Lung (tissue), 11 donors: ENCODE measurements at regions not wholly inside any gene's neighbourhood (a gene's known extent, or its start where the extent isn't known, plus 50 kb on each side); places are given as distances from the start of the nearest gene placed in this dataset.

Source experiments
- ATAC-seq: fragments of 200-7000 bp; cut with Tn5 transposase; one replicate; pipeline ENCODE4 v1.9.1; 2020; ENCODE audit warnings: moderate number of reproducible peaks; ENCODE audit not compliant: insufficient read depth, low FRiP score
- DNase-seq, 3 donors: peaks; one replicate each; pipeline ENCODE4 v3.0.0-alpha.2; 2013 to 2017
- H3K27ac ChIP-seq, 2 donors: one replicate each; pipeline ENCODE4 v1.5.1; 2013; ENCODE audit warnings: mild to moderate bottlenecking in 2 of 2, moderate library complexity in 2 of 2, control low read depth in 1 of 2, inconsistent platforms in 1 of 2, low read depth in 1 of 2, low read length in 1 of 2
- H3K27me3 ChIP-seq, 3 donors: one replicate each; pipeline ENCODE4 v1.5.1; 2013; ENCODE audit warnings: low read length in 2 of 3; ENCODE audit not compliant: control insufficient read depth in 3 of 3, insufficient read depth in 3 of 3
- H3K36me3 ChIP-seq, 4 donors: one replicate each; pipeline ENCODE4 v1.5.1; 2013; ENCODE audit warnings: low read length in 4 of 4, mild to moderate bottlenecking in 1 of 4, moderate library complexity in 1 of 4; ENCODE audit not compliant: control insufficient read depth in 4 of 4, insufficient read depth in 4 of 4
- H3K4me1 ChIP-seq, 5 donors: one replicate each; pipeline ENCODE4 v1.5.1; 2013; ENCODE audit warnings: low read length in 5 of 5, mild to moderate bottlenecking in 2 of 5, moderate library complexity in 1 of 5; ENCODE audit not compliant: control insufficient read depth in 5 of 5, insufficient read depth in 5 of 5
- H3K4me3 ChIP-seq: one replicate; pipeline ENCODE4 v1.5.1; 2013; ENCODE audit warnings: mild to moderate bottlenecking, control low read depth, moderate library complexity
- H3K9ac ChIP-seq, 2 donors: one replicate each; pipeline ENCODE4 v1.5.1; 2013; ENCODE audit warnings: low read length in 2 of 2, control low read depth in 1 of 2; ENCODE audit not compliant: insufficient read depth in 1 of 2
- H3K9me3 ChIP-seq, 4 donors: one replicate each; pipeline ENCODE4 v1.5.1; 2013; ENCODE audit warnings: low read length in 3 of 4, mild to moderate bottlenecking in 1 of 4, moderate library complexity in 1 of 4; ENCODE audit not compliant: control insufficient read depth in 4 of 4, insufficient read depth in 3 of 4
- CTCF ChIP-seq: IDR thresholded peaks from 2 replicates; pipeline ENCODE4 v1.5.1; 2012; ENCODE audit warnings: mild to moderate bottlenecking; ENCODE audit errors: control extremely low read depth, extremely low read depth
- WGBS, 2 donors: extraction: QIAGEN DNeasy Blood & Tissue Kit; methylation state at CpG; one replicate each; pipeline ENCODE4 v1.1.7; 2013; 5-methylcytosine and 5-hydroxymethylcytosine counted together
- donor health status: control.
- donor health status: control.
- donor health status: Bipolar disorder and iron deficiency.
- donor health status: healthy.
- donor health status: DM: yes; HTN: yes; CAD: no.

GRCh38 chr1:99384021-99384420 lies 119.7 kb downstream of the PLPPR4 start:
- TF ChIP-seq CTCF = no peak
- no peak for DNase-seq
- Histone ChIP-seq H3K9ac (no peak overlapping the region), H3K4me3 (no peak overlapping the region), H3K27me3 (no peaks in the 10 kb centered on the region), H3K9me3 (peaks cover 0 to 1% (median 0%) of the 10 kb centered on the region in 4 donors), H3K36me3 (no peaks in the 10 kb centered on the region), H3K27ac (no peak overlapping the region), H3K4me1 (no peaks in the 10 kb centered on the region)
- WGBS, 2 donors = 81 to 82% methylated on average over 4 of the region's 4 CpGs
- no peak for ATAC-seq

- 88 to 96% methylated on average over 4 of the region's 4 CpGs for WGBS, 2 donors
- H3K27me3 ChIP-seq = no peaks in the 10 kb centered on the region
- H3K27ac ChIP-seq = no peak overlapping the region
- DNase-seq = no peak
- H3K9ac ChIP-seq = no peak overlapping the region
- no peak for ATAC-seq
- peaks cover 0 to 1% (median 0%) of the 10 kb centered on the region in 4 donors for H3K9me3 ChIP-seq
- H3K4me1 ChIP-seq = no peaks in the 10 kb centered on the region
- H3K36me3 ChIP-seq = no peaks in the 10 kb centered on the region
- H3K4me3 ChIP-seq = no peak overlapping the region
- no peak for TF ChIP-seq CTCF
Observed at GRCh38 chr1:99385852-99386251, 121.6 kb downstream of the PLPPR4 start.

GRCh38 chr1:99396389-99396788 lies 132.1 kb downstream of the PLPPR4 start:
- Histone ChIP-seq H3K9ac (no peak overlapping the region), H3K27ac (no peak overlapping the region), H3K4me1 (no peaks in the 10 kb centered on the region), H3K9me3 (no peaks in the 10 kb centered on the region), H3K27me3 (no peaks in the 10 kb centered on the region), H3K4me3 (no peak overlapping the region), H3K36me3 (no peaks in the 10 kb centered on the region)
- DNase-seq (no peak), ATAC-seq (no peak)
- WGBS, 2 donors = 95 to 96% methylated on average over 2 of the region's 2 CpGs
- no peak for TF ChIP-seq CTCF

GRCh38 chr1:99397029-99397428 lies 132.7 kb downstream of the PLPPR4 start:
- Histone ChIP-seq H3K27me3 (no peaks in the 10 kb centered on the region), H3K9ac (no peak overlapping the region), H3K36me3 (no peaks in the 10 kb centered on the region), H3K9me3 (no peaks in the 10 kb centered on the region), H3K4me1 (no peaks in the 10 kb centered on the region), H3K27ac (no peak overlapping the region), H3K4me3 (no peak overlapping the region)
- peak in 1 of 3 donors; percentile 10 for DNase-seq
- ATAC-seq = no peak
- 68 to 80% methylated on average over 2 of the region's 2 CpGs for WGBS, 2 donors
- TF ChIP-seq CTCF = no peak
